Brain pericyte (primary cell): ENCODE measurements at regions not wholly inside any gene's neighbourhood (a gene's known extent, or its start where the extent isn't known, plus 50 kb on each side); places are given as distances from the start of the nearest gene placed in this dataset.

Experiments used
- DNase-seq: peaks from one replicate; pipeline ENCODE4 v3.0.0-alpha.2; 2012; ENCODE audit warnings: low read depth, low spot score

- no peak for DNase-seq
These were observed 486.1 kb upstream of the CDH9 start for GRCh38 chr5:27524515-27524914.

- DNase-seq: no peak
These were observed 485.2 kb upstream of the CDH9 start for GRCh38 chr5:27523629-27524028.

GRCh38 chr5:27516437-27516836 lies 478.1 kb upstream of the CDH9 start:
- no peak for DNase-seq

GRCh38 chr5:27511061-27511460 lies 472.7 kb upstream of the CDH9 start:
- no peak for DNase-seq

DNA sequence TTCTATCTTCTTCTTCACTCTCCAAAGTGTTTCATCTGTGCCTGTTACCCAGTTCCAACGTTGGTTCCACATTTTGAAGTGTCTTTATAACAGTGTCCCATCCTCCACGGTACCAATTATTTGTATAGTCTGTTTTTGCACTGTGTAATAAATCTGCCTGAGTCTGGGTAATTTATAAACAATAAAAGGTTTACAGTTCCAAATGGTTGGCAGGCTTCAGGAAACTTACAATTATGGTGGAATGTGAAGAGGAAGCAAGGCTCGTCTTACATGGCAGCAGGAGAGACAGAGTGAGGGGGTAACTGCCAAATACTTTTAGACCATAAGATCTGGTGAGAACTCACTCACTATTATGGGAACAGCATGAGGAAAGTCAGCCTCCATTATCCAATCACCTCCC lies 465.4 kb upstream of the CDH9 start:
- no peak for DNase-seq

DNA sequence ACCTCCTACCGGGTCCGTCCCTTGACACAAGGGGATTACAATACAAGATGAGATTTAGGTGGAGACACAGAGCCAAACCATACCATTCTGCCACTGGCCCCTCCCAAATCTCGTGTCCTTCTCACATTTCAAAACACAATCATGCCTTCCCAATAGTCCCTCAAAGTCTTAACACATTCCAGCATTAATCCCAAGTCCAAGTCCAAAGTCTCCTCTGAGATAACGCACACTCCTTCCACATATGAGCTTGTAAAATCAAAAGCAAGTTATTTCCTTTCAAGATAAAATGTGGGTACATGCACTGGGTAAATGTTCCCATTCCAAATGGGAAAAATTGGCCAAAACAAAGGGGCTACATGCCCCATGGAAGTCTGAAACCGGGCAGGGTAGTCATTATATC lies 463.9 kb upstream of the CDH9 start:
- no peak for DNase-seq

DNA sequence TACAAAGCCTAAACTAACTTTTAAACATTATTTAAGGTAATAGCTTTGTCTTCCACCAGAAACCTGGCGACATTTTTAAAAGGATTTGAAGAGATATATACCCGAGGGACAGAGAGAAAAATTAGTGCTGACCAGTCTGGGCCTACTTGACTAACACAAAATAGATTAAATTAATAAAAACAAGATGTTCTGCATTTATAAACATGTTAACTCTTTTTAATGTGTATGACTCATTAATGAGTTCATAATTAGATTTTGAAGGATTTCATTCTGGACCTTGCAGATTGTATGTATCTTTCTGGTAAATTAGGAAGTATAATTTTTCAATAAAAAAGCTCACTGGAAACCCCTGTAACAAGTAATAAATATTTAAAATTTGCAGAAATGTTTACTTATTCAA lies 459.1 kb upstream of the CDH9 start:
- DNase-seq: no peak

DNA sequence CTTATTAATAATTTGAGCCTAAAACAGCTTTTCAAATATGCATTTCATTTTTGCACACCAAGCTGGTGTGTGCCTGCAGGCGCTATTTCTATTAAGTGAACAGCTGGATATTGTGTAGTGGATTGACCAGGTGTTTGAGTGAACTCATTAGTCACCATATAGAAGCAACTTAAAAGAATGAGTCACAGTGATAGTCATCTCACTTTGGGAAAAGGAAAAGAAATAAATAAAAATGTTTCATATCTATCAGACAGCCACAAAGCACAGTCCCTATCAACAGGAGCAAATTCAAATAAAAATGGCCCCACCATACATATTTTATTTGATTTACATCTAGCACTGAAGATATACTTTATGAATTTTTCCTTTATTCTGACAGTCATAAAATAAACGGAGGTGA lies 456.5 kb upstream of the CDH9 start:
- DNase-seq: no peak

DNA sequence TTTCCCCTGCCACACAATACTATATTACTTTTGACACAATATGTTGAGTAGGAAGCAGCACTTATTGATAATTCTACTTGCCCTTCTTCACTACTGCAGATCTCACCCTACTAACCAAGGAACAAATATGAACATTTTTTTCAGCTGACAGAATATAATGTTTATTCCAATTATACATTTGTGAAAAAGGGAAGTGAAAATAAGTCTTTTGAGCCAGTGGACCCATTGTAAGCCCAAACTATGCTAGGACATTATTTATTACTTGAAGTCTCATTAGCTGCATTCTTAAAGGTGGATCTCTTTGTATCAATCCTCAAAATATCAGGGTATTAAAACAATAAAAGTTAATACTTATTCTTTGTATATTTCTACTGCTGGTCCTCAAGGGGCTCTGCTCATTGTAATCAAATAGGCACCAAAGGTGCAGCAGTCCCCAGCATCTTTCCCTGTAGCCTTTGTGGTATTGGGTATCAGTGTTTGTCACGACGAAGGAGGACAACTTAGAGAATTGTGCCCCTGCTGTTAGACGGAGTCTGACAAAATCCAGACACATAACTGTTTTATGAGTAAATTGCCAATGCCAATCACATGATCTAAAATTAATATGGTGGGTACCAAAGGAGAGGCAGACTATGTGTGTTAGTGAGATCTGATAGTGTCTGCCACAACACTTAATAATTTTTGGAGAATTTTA lies 453.5 kb upstream of the CDH9 start:
- DNase-seq: no peak

GRCh38 chr5:27491047-27491446 lies 452.7 kb upstream of the CDH9 start:
- no peak for DNase-seq

- no peak for DNase-seq
These were observed 451.3 kb upstream of the CDH9 start for GRCh38 chr5:27489701-27490100.

GRCh38 chr5:27482663-27483062 lies 444.3 kb upstream of the CDH9 start:
- no peak for DNase-seq

DNA sequence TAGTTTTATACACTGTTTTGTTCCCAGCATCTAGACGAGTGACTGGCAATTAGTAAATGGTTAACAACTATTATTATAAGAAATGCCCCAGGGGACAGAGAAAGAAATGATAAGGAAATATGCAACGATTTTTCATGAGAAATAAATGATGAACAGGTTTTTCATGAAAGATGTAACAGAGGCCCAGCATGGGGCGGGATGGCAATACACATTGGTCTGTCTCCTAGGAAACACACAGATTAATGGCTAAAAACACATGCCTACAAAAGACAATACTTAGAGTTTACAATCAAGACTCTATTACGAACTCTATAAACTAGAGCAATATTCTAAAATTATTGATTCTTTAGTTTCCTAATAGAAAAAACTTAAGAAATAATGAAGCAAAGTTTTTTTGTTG lies 441.5 kb upstream of the CDH9 start:
- DNase-seq: no peak

DNA sequence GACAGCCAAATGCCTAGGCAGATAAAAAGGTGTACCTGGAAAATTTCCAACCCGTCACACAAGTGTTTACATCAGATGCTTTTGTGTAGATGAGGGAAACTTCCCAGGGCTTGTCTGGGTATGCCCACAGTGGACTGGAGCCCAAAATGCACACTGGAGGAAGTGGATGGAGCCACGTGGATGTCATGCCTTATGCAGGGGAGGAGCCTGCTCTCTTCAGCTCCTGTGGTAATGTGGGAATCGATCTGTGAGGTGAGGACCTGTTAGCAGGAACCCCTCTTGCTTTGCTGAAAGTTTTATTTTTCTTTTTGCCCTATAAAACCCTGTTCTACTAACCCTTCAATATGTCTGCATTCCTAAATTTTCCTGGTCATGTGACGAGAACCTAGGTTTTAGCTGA lies 439.2 kb upstream of the CDH9 start:
- no peak for DNase-seq

DNA sequence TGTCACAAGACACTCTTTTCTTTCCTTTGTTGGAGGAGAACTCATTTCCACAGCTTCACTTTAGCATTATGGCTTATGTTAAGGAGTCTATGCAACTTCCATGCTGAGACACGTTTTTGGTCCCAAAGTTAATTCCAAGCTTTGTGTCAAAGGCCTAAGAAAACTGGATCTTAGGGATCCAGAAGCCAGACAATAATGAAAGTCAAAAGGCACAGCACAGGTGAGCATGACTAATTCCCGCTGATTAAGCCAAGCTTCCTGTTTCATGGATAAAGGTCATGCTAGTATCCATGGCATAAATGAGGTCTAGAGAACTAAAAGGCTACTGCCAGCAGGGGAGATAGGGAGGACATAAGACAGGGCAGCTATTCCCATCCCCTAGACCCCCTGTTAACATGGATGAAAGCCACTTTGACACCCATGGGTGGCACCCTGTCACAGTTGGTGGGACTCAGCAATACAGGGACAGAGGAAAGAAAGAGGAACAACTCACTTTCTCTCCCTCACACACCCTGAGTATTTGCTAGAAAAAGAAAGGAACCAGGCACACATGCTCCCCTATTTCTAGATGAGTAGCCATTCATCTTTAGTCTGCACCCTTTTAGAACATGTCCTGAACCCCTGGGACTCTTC lies 438.1 kb upstream of the CDH9 start:
- DNase-seq: no peak

GRCh38 chr5:27475063-27475462 lies 436.7 kb upstream of the CDH9 start:
- no peak for DNase-seq

DNA sequence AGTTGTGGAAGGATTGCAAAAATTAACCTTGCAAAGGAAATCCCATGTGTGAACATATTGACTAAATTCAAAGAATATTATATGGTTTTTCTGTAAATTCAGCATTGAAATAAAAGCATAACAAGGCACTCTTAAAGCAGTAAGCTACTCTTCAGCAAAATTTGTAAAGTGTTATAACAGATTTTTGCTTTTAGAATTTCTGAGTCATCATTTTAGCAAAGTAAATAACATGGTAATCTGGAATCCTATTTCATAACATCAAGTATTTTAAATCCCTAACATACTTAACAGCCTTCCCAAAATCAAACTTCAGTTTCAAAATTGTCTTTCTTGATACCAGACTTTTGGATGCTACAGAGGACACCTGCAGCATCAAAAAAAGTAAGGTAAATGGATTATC lies 436.0 kb upstream of the CDH9 start:
- no peak for DNase-seq

DNA sequence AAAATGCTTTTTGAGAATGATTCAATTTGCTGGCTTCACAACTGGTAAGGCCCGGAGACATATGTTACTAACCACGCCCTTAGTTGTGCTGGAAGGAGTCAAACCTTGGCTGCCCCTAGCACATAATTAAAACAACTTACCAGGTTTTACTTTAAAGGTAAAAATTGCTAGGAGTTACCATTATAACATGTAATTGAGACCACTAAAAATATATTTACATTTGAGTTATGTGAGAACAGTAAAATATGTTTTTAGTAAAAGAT lies 435.6 kb upstream of the CDH9 start:
- no peak for DNase-seq

- DNase-seq: no peak
These were observed 435.1 kb upstream of the CDH9 start for GRCh38 chr5:27473307-27474046.

- no peak for DNase-seq
These were observed 434.5 kb upstream of the CDH9 start for GRCh38 chr5:27472871-27473270.

- no peak for DNase-seq
These were observed 433.8 kb upstream of the CDH9 start for GRCh38 chr5:27472000-27472763.

- no peak for DNase-seq
These were observed 428.6 kb upstream of the CDH9 start for GRCh38 chr5:27466959-27467358.

- no peak for DNase-seq
These were observed 426.8 kb upstream of the CDH9 start for GRCh38 chr5:27465140-27465539.
